GM19324 (cell line): ENCODE measurements at regions not wholly inside any gene's neighbourhood (a gene's known extent, or its start where the extent isn't known, plus 50 kb on each side); places are given as distances from the start of the nearest gene placed in this dataset.
"Not testable (repeated sequence)": the region's sequence is repeated elsewhere in the genome, so short reads cannot be mapped to it uniquely, and the experiment has no call there.

Experiments
- ATAC-seq: cut with Tn5 transposase; IDR thresholded peaks from one replicate; pipeline ENCODE4 v1.9.1; 2021; ENCODE audit warnings: mild to moderate bottlenecking, moderate library complexity; ENCODE audit not compliant: unreplicated experiment, low FRiP score

- no peak for ATAC-seq
Observed at GRCh38 chr13:50733392-50733791, 110.1 kb downstream of the DLEU7 start.

DNA sequence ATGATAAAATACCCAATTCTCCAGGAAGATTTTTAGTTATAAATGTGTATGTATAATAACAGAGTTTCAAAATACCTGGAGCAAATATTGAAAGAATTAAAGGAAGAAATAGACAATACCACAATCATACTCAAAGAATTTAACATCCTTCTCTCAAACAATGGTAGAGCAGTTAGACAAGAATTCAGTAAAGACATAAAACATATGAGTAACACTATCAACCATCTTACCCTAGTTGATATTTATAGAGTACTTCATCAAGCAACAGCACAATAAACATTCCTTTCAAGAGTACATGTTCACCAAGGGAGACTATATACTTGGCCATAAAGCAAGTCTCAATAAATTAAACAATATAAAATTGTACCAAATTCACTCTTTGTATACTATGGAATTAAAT lies 108.4 kb downstream of the DLEU7 start:
- ATAC-seq = no peak

DNA sequence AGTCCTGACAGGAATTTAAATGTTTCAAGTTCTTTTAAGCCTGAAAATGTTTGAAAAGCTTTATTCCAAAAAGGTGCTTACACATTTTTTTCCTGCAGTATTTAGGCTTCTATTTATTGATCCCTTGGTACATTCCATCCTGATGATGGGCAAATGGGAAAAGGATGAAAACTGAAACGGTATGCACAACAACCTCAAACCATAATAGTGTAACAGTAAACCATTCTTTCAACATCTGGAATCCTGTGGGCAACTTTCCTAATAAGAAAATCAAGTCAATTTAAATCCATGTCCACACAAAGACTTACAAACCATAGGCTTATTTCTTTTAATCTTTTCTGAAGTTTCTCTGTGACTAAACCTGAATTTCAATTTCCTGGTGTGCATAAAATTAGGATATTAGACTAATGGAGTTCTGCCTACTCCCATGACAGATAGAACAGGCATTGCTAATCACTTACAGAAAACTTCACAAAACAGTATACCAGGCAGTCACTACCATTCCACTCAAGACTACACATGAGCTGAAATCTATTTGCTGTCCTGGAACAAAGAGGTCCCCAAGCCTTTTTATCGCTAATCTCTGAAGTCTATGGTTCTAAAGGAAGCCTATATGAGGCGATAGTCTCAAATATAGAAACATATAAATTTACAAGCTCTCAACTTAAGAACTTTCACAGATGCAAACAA lies 103.3 kb downstream of the DLEU7 start:
- ATAC-seq = no peak

DNA sequence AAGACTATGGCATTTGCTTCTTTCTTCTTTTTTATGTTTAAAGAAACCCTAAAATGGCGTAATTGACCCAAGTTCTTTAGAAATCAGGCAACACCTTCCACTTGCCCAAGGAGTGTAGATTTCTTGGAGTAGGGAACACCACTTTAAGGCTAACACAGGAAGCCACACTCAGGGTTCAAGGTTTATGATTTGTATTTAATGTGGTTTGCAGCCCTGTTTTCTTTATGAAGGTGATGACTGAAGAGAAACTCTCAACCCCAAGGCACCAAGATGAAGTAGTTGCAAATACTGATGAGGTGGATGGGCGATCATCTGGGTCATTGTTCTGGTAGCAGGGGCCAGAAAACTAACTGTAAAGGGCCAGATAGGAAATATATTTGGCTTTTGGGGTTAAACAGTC lies 101.1 kb downstream of the DLEU7 start:
- no peak for ATAC-seq

DNA sequence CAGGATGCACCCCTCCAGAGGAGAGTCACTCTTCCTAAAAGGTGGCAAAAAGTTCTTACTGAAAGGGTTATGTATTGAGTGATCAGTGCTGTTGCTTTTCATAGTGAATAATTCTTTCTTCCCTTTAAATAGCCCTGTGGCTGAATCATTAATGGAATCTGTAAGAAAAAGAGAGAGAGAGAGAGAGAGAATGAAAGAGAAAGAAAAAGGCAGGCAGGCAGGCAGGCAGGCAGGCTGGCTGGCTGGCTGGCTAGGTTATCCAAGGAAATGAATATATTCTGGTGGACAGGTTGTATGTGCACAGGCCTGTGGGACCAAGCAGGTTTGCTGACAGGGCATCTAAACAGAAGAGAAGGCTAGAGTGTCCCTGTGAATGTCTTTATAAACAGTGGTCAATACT lies 100.5 kb downstream of the DLEU7 start:
- ATAC-seq = no peak

GRCh38 chr13:50744116-50744660 lies 99.3 kb downstream of the DLEU7 start:
- no peak for ATAC-seq

DNA sequence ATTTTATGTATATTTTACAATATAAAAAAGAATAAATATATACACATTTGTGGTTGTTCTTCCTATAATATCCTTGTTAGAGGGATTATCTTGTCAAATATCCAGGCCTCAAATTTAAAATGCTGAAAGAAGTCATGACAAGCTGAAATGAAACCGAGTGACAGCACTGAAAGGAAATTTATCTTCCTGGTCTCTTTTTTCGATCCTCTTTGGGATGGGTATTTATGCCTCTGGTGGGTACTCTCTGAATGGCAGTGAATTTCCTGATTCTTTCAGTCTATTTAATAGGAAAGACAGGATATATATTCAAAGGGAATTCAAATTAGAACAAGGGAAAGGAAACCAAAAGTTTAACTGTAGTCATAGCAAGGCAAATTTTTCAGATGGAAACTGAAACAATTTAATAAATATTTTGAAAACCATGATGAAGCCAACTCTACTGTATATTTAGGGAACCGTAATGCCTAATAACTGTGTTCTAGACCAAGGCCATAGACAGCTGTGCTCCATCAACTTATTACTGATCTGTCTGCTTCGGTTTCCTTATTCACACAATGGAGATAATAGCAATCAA lies 97.9 kb downstream of the DLEU7 start:
- no peak for ATAC-seq

GRCh38 chr13:50747737-50748350 lies 95.6 kb downstream of the DLEU7 start:
- ATAC-seq = no peak

DNA sequence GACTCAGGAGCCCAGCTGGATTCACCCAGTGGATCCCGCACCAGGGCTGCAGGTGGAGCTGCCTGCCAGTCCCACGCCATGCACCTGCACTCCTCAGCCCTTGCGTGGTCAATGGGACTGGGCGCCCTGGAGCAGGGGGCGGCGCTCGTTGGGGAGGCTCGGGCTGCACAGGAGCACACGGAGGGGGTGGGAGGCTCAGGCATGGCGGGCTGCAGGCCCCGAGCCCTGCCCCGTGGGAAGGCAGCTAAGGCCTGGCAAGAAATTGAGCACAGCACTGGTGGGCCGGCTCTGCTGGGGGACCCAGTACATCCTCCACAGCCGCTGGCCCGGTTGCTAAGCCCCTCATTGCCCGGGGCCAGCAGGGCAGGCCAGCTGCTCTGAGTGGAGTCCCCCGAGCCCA lies 90.3 kb downstream of the DLEU7 start:
- not testable (repeated sequence) for ATAC-seq

DNA sequence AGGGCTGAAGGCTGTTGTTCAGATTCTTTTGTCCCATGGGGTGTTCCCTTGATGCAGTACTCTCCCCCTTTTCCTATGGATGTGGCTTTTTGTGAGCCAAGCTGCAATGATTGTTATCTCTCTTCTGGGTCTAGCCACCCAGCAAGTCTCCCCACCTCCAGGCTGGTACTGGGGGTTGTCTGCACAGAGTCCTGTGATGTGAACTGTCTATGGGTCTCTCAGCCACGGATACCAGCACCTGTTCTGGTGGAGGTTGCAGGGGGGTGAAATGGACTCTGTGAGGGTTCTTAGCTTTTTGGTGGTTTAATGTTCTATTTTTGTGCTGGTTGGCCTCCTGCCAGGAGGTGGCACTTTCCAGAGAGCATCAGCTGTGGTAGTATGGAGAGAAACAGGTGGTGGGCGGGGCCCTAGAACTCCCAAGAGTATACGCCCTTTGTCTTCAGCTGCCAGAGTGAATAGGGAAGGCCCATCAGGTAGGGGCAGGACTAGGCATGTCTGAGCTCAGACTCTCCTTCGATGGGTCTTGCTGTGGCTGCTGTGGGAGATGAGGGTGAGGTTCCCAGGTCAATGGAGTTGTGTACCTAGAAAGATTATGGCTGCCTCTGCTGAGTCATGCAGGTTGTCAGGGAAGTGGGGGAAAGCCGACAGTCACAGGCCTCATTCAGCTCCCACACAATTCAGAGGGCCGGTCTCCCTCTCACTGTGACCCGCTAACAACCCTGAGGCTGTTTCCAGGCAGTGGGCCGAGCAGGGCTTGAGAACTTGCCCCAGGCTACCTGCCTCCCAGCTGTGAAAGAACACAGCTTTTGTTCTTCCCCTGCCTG lies 87.4 kb downstream of the DLEU7 start:
- not testable (repeated sequence) for ATAC-seq

GRCh38 chr13:50757008-50757407 lies 86.5 kb downstream of the DLEU7 start:
- no peak for ATAC-seq

DNA sequence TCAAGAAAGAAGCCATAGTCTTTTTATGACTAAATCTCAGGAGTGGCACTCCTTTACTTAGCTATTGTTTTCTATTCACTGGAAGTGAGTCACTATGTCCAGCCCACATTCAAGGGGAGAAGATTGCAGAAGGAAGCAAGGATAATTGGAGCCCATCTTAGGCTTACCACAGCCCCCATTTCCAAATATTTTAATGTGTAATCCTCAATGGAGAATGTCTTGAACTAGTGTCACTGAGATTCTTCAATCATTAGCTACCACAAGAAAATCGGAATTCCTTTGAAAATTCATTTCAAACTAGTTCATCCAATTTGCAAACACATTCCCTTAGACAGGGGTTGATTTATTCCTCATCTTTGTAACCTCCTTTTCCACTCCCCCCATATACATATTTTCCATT lies 84.7 kb downstream of the DLEU7 start:
- no peak for ATAC-seq

GRCh38 chr13:50760751-50761150 lies 82.7 kb downstream of the DLEU7 start:
- no peak for ATAC-seq

GRCh38 chr13:50761406-50761805 lies 82.1 kb downstream of the DLEU7 start:
- no peak for ATAC-seq

- ATAC-seq = no peak
Observed at GRCh38 chr13:50762969-50763567, 80.4 kb downstream of the DLEU7 start.

DNA sequence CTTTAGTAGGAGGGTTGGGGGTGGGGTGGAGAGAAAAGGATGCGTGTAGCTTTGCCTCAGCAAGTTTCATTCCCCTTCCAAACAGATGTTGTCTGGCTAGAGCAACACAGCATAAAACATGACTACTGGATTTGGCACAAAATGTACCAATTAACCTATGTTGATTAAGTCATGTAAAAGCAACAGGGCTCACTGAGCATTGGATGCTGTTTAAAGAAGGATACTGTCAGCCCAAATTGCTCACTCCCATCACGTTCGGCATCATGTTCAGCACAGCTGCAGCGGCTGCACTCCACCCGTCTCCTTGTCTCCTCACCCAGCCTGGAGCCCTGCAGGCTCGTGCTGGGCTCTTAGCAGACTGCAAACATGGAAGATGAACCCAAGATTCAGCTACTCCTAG lies 77.5 kb downstream of the DLEU7 start:
- no peak for ATAC-seq

GRCh38 chr13:50766695-50767094 lies 76.8 kb downstream of the DLEU7 start:
- ATAC-seq = no peak

DNA sequence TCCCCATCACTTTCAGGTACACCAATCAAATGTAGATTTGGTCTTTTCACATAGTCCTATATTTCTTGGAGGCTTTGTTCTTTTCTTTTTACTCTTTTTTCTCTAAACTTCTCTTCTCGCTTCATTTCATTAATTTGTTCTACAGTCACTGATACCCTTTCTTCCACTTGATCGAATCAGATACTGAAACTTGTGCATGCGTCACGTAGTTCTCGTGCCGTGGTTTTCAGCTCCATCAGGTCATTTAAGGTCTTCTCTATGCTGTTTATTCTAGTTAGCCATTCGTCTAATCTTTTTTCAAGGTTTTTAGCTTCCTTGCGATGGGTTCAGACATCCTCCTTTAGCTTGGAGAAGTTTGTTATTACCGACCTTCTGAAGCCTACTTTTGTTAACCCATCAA lies 70.6 kb downstream of the DLEU7 start:
- not testable (repeated sequence) for ATAC-seq
